ENCODE measurements at regions not wholly inside any gene's neighbourhood (a gene's known extent, or its start where the extent isn't known, plus 50 kb on each side); places are given as distances from the start of the nearest gene placed in this dataset.
"Not testable (repeated sequence)": the region's sequence is repeated elsewhere in the genome, so short reads cannot be mapped to it uniquely, and the experiment has no call there.

GRCh38 chr1:37161171-37161570 lies 126.9 kb upstream of the GRIK3 start:
- DNase-seq (ENCODE audit: low read depth in 2 of 2) = no peak

- DNase-seq (ENCODE audit: low read depth in 2 of 2) = no peak
Measured at GRCh38 chr1:37162059-37162458, 127.7 kb upstream of the GRIK3 start.

- DNase-seq (ENCODE audit: low read depth in 2 of 2) = no peak
Measured at GRCh38 chr1:37166005-37166404, 131.7 kb upstream of the GRIK3 start.

GRCh38 chr1:37167479-37167878 lies 133.2 kb upstream of the GRIK3 start:
- DNase-seq (ENCODE audit: low read depth in 2 of 2) = no peak

GRCh38 chr1:37169241-37169640 lies 134.9 kb upstream of the GRIK3 start:
- no peak for DNase-seq (ENCODE audit: low read depth in 2 of 2)

GRCh38 chr1:37169743-37170275 lies 135.5 kb upstream of the GRIK3 start:
- no peak for DNase-seq (ENCODE audit: low read depth in 2 of 2)

- DNase-seq (ENCODE audit: low read depth in 2 of 2) = no peak
Measured at GRCh38 chr1:37171691-37172090, 137.4 kb upstream of the GRIK3 start.

GRCh38 chr1:37174341-37174740 lies 140.0 kb upstream of the GRIK3 start:
- DNase-seq (ENCODE audit: low read depth in 2 of 2) = no peak

- DNase-seq (ENCODE audit: low read depth in 2 of 2) = no peak
Measured at GRCh38 chr1:37174876-37175275, 140.6 kb upstream of the GRIK3 start.

GRCh38 chr1:37175666-37176215 lies 141.4 kb upstream of the GRIK3 start:
- DNase-seq (ENCODE audit: low read depth in 2 of 2) = no peak

GRCh38 chr1:37176269-37176668 lies 142.0 kb upstream of the GRIK3 start:
- no peak for DNase-seq (ENCODE audit: low read depth in 2 of 2)

- no peak for DNase-seq (ENCODE audit: low read depth in 2 of 2)
Measured at GRCh38 chr1:37177230-37177864, 143.0 kb upstream of the GRIK3 start.

- no peak for DNase-seq (ENCODE audit: low read depth in 2 of 2)
Measured at GRCh38 chr1:37181425-37181824, 147.1 kb upstream of the GRIK3 start.

- DNase-seq (ENCODE audit: low read depth in 2 of 2) = no peak
Measured at GRCh38 chr1:37184789-37185188, 150.5 kb upstream of the GRIK3 start.

GRCh38 chr1:37186246-37186756 lies 152.0 kb upstream of the GRIK3 start:
- no peak for DNase-seq (ENCODE audit: low read depth in 2 of 2)

- DNase-seq (ENCODE audit: low read depth in 2 of 2) = no peak
Measured at GRCh38 chr1:37189111-37189510, 154.8 kb upstream of the GRIK3 start.

- DNase-seq (ENCODE audit: low read depth in 2 of 2) = no peak
Measured at GRCh38 chr1:37197411-37197810, 163.1 kb upstream of the GRIK3 start.

GRCh38 chr1:37214305-37214704 lies 180.0 kb upstream of the GRIK3 start:
- not testable (repeated sequence) for DNase-seq (ENCODE audit: low read depth in 2 of 2)

GRCh38 chr1:37233606-37234005 lies 199.3 kb upstream of the GRIK3 start:
- DNase-seq (ENCODE audit: low read depth in 2 of 2) = no peak

GRCh38 chr1:37234941-37235418 lies 200.7 kb upstream of the GRIK3 start:
- DNase-seq (ENCODE audit: low read depth in 2 of 2) = no peak

GRCh38 chr1:37237948-37238347 lies 203.6 kb upstream of the GRIK3 start:
- no peak for DNase-seq (ENCODE audit: low read depth in 2 of 2)

- no peak for DNase-seq (ENCODE audit: low read depth in 2 of 2)
Measured at GRCh38 chr1:37238364-37239224, 204.3 kb upstream of the GRIK3 start.

Measured in stimulated activated CD4-positive, alpha-beta T cell treated with anti-CD3 and anti-CD28 coated beads, Interleukin-15, amount 100 ng/mL, for 48 hours (primary cell).